GM21447 (cell line): ENCODE measurements at regions not wholly inside any gene's neighbourhood (a gene's known extent, or its start where the extent isn't known, plus 50 kb on each side); places are given as distances from the start of the nearest gene placed in this dataset.

ENCODE experiments used
- ATAC-seq: cut with Tn5 transposase; IDR thresholded peaks from one replicate; pipeline ENCODE4 v1.9.1; 2021; ENCODE audit not compliant: unreplicated experiment

DNA sequence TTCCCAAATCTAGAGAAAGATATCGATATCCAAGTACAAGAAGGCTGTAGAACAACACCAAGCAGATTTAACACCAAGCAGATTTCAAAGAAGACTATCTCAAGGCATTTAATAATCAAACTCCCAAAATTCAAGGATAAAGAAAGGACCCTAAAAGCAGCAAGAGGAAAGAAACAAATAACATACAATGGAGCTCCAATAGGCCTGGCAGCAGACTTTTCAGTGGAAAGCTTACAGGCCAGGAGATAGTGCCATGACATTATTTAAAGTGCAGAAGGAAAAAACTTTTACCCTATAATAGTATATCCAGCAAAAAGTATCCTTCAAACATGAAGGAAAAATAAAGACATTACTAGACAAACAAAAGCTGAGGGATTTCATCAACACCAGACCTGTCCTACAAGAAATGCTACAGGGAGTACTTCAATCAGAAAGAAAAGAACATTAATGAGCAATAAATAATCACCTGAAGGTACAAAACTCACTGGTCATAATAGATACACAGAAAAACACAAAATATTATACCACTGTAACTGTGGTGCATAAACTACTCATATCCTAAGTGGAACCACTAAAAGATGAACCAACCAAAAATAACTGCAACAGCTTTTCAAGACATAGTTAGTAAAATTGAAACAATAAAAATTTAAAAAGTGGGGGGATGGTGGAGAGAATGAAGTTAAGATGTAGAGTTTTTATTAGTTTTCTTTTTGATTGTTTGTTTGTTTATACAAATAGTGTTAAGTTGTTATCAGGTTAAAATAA, 267.2 kb downstream of the AUH start:
- no peak for ATAC-seq

GRCh38 chr9:91098203-91098850, 263.4 kb downstream of the AUH start:
- ATAC-seq, result no peak

DNA sequence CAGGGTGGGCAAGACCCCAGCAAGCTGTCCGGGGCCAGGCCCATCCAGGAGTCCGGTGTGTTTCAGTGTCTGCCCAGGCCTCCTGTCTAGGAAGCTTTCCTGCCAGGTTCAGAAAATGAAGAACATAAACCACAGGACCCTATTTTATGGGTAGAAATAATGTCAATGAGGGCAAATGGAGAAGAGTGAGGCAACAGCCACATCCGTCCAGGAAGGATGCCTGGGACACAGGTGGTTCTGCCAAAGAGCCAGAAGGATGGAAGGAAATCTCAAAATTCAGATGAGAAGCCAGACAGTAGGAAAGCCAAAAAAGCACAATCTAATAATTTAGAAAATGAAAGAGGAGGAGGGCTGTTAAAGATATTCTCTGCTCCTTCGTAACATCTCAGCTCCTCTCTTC, 262.3 kb downstream of the AUH start:
- no peak for ATAC-seq

- ATAC-seq, result no peak
Observed at GRCh38 chr9:91100878-91101450, 260.8 kb downstream of the AUH start.

DNA sequence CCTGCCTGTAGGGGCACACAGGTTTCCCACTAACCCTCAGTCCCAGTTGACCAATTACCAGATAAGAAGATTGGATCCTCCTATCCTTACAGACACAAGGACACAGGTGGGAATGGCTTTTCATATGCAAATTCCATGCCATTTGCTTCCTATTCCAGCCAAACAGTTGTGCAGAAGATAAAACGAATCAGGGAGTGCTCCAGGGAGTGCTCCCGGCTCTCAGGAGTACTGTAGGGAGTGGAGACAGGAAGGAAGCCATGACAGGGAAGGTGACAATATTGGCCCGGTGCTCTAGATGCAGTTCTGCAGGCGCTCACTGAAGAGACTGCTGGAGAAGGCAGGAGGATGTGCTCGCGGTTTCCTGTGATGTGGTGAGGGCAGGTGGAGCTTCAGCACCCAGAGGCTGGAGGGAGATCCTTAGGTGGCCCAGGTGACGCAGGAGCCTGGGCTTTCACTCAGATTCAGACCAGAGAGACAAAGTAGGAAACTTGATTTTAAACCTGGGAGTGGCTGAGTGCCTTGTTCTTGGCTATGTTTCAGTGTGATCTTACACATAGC, 260.0 kb downstream of the AUH start:
- ATAC-seq, result peak; percentile 61

GRCh38 chr9:91102269-91102668, 259.4 kb downstream of the AUH start:
- ATAC-seq, result no peak

- no peak for ATAC-seq
Observed at GRCh38 chr9:91103931-91104330, 257.8 kb downstream of the AUH start.

GRCh38 chr9:91106415-91107081, 255.2 kb downstream of the AUH start:
- no peak for ATAC-seq

DNA sequence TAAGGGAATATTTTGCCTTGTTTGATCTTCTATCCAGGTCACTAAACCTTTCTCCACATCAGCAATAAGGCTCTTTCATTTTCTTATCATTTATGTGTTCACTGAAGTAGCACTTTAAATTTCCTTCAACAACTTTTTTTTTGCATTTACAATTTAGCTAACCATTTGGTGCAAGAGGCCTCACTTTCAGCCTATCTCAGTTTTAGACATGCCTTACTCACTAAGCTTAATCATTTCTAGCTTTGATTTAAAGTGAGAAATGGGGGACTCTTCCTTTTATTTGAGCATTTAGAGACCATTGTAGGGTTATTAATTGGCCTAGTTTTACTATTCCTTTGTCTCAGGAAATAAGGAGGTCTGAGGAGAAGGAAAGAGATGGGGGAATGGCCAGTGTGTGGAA, 250.5 kb downstream of the AUH start:
- ATAC-seq, result no peak

DNA sequence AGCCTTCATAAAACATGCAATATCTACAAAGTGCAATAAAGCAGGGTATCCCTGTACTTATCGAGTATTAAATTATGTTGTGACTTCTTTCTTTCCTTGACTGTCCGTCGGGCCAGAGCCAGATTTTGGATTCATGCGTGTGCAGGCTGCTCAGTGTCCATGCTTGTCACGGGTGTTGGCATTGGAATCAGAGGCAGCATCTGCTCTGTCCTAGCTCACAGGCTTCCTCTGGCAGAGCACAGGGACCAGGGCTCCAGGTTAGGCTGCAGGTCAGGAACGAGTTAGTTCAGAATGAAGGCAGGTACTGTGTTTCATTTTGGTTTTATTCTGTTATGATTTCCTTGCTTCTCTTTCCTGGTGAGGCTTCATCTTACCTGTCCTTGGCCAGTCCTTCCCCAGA, 249.8 kb downstream of the AUH start:
- no peak for ATAC-seq

- ATAC-seq, result no peak
Observed at GRCh38 chr9:91113016-91113415, 248.7 kb downstream of the AUH start.

- no peak for ATAC-seq
Observed at GRCh38 chr9:91114450-91114849, 247.3 kb downstream of the AUH start.

- no peak for ATAC-seq
Observed at GRCh38 chr9:91116211-91116610, 245.5 kb downstream of the AUH start.

GRCh38 chr9:91116711-91117110, 245.0 kb downstream of the AUH start:
- ATAC-seq, result no peak

DNA sequence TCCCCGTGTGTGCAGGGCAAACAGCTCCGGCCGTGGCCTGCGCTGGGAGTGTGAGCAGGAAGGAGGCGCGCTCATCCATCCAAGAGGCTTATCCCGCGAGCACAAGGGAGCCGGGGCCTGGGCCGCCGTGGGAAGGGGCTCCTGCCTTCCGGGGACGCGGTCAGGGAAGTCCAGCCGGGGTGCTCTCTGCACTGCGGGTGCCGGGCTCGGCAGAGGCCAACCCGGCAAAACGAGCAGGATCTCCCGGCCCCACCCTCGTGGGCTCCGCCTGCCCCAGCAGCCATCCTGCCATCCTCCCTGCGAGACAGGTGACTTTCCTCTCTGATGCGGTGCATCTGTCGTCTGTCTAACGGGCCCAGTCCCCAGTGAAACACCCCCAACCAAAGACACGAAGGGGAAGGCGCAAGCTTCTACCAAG, 244.2 kb downstream of the AUH start:
- ATAC-seq, result no peak

GRCh38 chr9:91117959-91118703, 243.6 kb downstream of the AUH start:
- ATAC-seq, result no peak

GRCh38 chr9:91118704-91119025, 243.1 kb downstream of the AUH start:
- ATAC-seq, result no peak

DNA sequence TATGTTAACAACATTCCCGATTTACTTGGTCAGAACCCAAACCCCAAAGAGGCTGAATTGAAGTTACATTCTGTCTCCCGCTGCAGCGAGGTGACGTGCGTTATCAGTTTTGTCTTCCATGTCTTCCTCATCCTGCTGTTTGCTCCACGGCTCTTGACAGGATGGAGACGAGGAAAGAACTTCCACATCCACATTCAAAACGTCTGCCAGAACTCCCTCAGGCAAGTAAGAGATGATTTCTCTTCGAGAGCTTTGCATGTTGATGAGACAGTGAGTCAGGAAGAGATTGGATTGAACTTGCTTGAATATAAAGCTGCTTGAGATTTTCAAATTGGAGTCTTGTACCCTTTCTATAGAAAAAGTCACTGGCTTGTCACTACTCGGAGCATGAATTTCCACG, 242.6 kb downstream of the AUH start:
- no peak for ATAC-seq

GRCh38 chr9:91119679-91120078, 242.0 kb downstream of the AUH start:
- no peak for ATAC-seq

DNA sequence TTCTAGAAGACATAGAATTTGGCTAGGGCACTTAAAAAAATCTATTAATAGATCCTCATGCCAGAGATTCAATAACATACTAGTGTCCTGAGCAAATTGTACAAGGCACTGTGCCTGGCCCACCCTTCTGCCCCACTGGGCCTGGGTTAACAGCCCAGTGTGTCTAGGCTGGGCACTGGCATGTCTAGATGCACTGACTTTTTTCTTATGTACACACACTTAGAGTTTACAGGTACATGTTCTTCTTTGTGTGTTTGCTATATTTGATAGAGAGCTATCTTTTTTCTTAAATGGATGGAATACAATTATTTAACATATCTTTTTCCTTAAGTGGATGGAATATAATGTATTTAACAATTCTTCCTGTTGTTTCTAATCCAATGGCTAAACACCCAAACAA, 241.5 kb downstream of the AUH start:
- ATAC-seq, result no peak

DNA sequence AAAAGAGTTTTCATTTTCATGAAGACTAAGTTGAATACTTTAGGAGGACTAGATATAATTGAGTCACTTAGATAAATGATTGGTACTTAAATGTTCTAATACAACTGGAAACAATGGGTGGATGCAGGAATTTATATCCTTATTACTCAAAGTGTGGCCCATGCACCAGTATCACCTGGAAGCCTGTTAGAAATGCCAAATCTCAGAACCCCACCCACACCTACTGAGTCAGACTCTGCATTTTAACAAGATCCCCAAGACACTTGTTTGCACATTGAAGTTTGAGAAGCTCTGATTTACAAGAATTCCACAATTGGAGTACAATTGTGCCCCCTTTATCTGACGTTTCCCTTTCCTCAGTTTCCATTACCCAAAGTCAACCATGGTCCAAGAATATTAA, 239.0 kb downstream of the AUH start:
- no peak for ATAC-seq
